ENCODE measurements at regions not wholly inside any gene's neighbourhood (a gene's known extent, or its start where the extent isn't known, plus 50 kb on each side); places are given as distances from the start of the nearest gene placed in this dataset.

- Mint-ChIP-seq H3K27me3 (ENCODE audit: unreplicated experiment) (no peaks in the 10 kb centered on the region), H3K9me3 (ENCODE audit: unreplicated experiment) (peaks cover 25% of the 10 kb centered on the region), H3K36me3 (ENCODE audit: unreplicated experiment) (no peaks in the 10 kb centered on the region), H3K4me1 (ENCODE audit: unreplicated experiment) (no peaks in the 10 kb centered on the region), H3K4me3 (ENCODE audit: unreplicated experiment) (no peak overlapping the region), H3K27ac (ENCODE audit: unreplicated experiment) (no peak overlapping the region)
- no peak for DNase-seq (ENCODE audit: extremely low spot score, unreplicated experiment)
- TF ChIP-seq, protein P1, sequence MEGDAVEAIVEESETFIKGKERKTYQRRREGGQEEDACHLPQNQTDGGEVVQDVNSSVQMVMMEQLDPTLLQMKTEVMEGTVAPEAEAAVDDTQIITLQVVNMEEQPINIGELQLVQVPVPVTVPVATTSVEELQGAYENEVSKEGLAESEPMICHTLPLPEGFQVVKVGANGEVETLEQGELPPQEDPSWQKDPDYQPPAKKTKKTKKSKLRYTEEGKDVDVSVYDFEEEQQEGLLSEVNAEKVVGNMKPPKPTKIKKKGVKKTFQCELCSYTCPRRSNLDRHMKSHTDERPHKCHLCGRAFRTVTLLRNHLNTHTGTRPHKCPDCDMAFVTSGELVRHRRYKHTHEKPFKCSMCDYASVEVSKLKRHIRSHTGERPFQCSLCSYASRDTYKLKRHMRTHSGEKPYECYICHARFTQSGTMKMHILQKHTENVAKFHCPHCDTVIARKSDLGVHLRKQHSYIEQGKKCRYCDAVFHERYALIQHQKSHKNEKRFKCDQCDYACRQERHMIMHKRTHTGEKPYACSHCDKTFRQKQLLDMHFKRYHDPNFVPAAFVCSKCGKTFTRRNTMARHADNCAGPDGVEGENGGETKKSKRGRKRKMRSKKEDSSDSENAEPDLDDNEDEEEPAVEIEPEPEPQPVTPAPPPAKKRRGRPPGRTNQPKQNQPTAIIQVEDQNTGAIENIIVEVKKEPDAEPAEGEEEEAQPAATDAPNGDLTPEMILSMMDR (IDR thresholded peaks at IDR 0.05) = no peak
Measured at GRCh38 chr6:165077876-165078275, 231.5 kb downstream of the C6orf118 start.

GRCh38 chr6:165071906-165072305, 237.5 kb downstream of the C6orf118 start:
- Mint-ChIP-seq H3K27me3 (ENCODE audit: unreplicated experiment) (no peaks in the 10 kb centered on the region), H3K4me3 (ENCODE audit: unreplicated experiment) (no peak overlapping the region), H3K4me1 (ENCODE audit: unreplicated experiment) (no peaks in the 10 kb centered on the region), H3K27ac (ENCODE audit: unreplicated experiment) (no peak overlapping the region), H3K36me3 (ENCODE audit: unreplicated experiment) (no peaks in the 10 kb centered on the region), H3K9me3 (ENCODE audit: unreplicated experiment) (peaks cover 15% of the 10 kb centered on the region)
- TF ChIP-seq, protein P1 (IDR thresholded peaks at IDR 0.05) = no peak
- DNase-seq (ENCODE audit: extremely low spot score, unreplicated experiment) = no peak

DNA sequence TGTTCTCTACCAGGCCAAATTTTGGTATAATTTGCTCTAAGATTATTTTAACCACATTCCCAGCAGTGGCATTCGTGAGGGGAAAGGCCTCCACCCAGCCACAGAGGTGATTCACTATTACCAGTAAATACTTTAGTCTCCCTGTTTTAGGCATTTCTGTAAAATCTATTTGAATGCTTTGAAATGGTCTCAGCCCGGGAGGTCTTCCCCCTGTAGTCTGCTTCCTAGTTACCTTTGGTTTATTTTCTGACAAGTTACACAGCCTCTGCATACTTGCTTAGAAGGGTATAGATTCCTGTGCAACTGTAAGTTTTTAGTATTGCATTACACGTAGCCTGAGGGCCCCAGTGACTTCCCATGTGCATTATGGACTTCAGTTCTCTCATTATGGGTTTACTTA, 248.7 kb downstream of the C6orf118 start:
- TF ChIP-seq, protein P1 (IDR thresholded peaks at IDR 0.05) = no peak
- no peak for DNase-seq (ENCODE audit: extremely low spot score, unreplicated experiment)
- Mint-ChIP-seq H3K9me3 (ENCODE audit: unreplicated experiment) (peaks cover 53% of the 10 kb centered on the region), H3K27me3 (ENCODE audit: unreplicated experiment) (no peaks in the 10 kb centered on the region), H3K27ac (ENCODE audit: unreplicated experiment) (no peak overlapping the region), H3K4me1 (ENCODE audit: unreplicated experiment) (no peaks in the 10 kb centered on the region), H3K4me3 (ENCODE audit: unreplicated experiment) (no peak overlapping the region), H3K36me3 (ENCODE audit: unreplicated experiment) (no peaks in the 10 kb centered on the region)

DNA sequence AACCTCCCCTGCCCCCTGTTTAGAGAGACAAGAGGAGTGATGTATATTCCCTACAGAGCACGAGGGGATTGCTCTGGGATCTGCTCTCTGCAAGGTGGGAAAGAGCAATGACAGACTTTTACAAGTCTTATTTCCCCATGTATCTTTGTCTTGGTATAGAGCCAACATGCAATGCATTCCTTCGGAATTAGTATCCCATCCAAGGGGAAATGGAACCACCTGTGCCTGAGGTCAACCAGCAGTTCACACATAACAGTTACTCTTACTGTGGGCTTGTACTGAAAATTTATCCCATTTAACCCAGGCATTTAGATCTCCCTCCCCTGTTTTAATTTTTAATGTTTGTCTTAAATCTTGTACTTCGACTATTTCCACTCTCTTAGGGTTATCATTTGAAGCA, 250.4 kb downstream of the C6orf118 start:
- H3K36me3 Mint-ChIP-seq (ENCODE audit: unreplicated experiment) = no peaks in the 10 kb centered on the region
- no peak for DNase-seq (ENCODE audit: extremely low spot score, unreplicated experiment)
- no peaks in the 10 kb centered on the region for H3K27me3 Mint-ChIP-seq (ENCODE audit: unreplicated experiment)
- H3K4me3 Mint-ChIP-seq (ENCODE audit: unreplicated experiment) = no peak overlapping the region
- no peak overlapping the region for H3K27ac Mint-ChIP-seq (ENCODE audit: unreplicated experiment)
- H3K4me1 Mint-ChIP-seq (ENCODE audit: unreplicated experiment) = no peaks in the 10 kb centered on the region
- peaks cover 39% of the 10 kb centered on the region for H3K9me3 Mint-ChIP-seq (ENCODE audit: unreplicated experiment)
- TF ChIP-seq, protein P1 (IDR thresholded peaks at IDR 0.05) = no peak

DNA sequence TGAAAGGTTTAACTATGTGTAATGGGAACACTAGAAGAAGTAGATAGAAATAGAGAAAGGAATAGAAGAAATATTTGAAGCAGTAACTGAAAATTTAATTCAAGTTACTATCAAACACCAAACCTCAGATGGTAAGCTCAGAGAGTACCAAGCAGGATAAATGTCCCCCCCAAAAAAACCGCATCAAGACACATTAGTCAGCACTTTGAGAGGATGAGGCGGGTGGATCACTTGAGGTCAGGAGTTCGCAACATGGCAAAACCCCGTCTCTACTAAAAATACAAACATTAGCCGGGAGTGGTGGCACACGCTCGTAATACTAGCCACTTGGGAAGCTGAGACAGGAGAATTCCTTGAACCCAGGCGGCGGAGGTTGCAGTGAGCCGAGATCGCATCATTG, 253.1 kb downstream of the C6orf118 start:
- no peaks in the 10 kb centered on the region for H3K27me3 Mint-ChIP-seq (ENCODE audit: unreplicated experiment)
- peaks cover 25% of the 10 kb centered on the region for H3K9me3 Mint-ChIP-seq (ENCODE audit: unreplicated experiment)
- no peak overlapping the region for H3K27ac Mint-ChIP-seq (ENCODE audit: unreplicated experiment)
- H3K4me3 Mint-ChIP-seq (ENCODE audit: unreplicated experiment) = no peak overlapping the region
- TF ChIP-seq, protein P1 (IDR thresholded peaks at IDR 0.05) = no peak
- no peak for DNase-seq (ENCODE audit: extremely low spot score, unreplicated experiment)
- no peaks in the 10 kb centered on the region for H3K36me3 Mint-ChIP-seq (ENCODE audit: unreplicated experiment)
- no peaks in the 10 kb centered on the region for H3K4me1 Mint-ChIP-seq (ENCODE audit: unreplicated experiment)
